IMR-90 (cell line): ENCODE measurements at regions not wholly inside any gene's neighbourhood (a gene's known extent, or its start where the extent isn't known, plus 50 kb on each side); places are given as distances from the start of the nearest gene placed in this dataset.

Experiments used
- ATAC-seq: fragments of 200-7000 bp; cut with Tn5 transposase; 2 replicates; pipeline ENCODE4 v1.9.1; 2020; ENCODE audit warnings: low read depth, mild to moderate bottlenecking, moderate library complexity
- BruUV-seq: library from RNA; stranded (reverse); fragments of 400-500 nt; replicated peaks from 2 replicates; lab custom pipeline; 2021; lab: Mats Ljungman, UMichigan
- CTCF ChIA-PET: fragments of 300-600 bp; formaldehyde crosslinking; extraction: SDS; loops from one replicate; lab custom pipeline; 2021; ENCODE audit warnings: antibody characterized with exemption; lab: Yijun Ruan, JAX
- POLR2A ChIA-PET: fragments of 300-600 bp; sonication (Branson Sonifier 250); formaldehyde crosslinking; loops from one replicate; lab custom pipeline; 2022; ENCODE audit warnings: antibody characterized with exemption; ENCODE audit not compliant: unreplicated experiment; lab: Charles Lee
- DNase-seq: peaks from one replicate; pipeline ENCODE4 v3.0.0; 2013
- H2AFZ ChIP-seq: replicated peaks from 2 replicates; pipeline ENCODE3; 2013; ENCODE audit warnings: low read length, mild to moderate bottlenecking; ENCODE audit not compliant: poor library complexity
- H2AK5ac ChIP-seq: 2 replicates; pipeline ENCODE4 v1.6.1; 2013; ENCODE audit warnings: low read depth, low read length, inconsistent platforms
- H2AK9ac ChIP-seq: replicated peaks from 2 replicates; pipeline ENCODE3; 2013; ENCODE audit warnings: mild to moderate bottlenecking, low read depth, low read length, moderate library complexity; ENCODE audit not compliant: poor library complexity
- H2BK120ac ChIP-seq: 2 replicates; pipeline ENCODE4 v1.6.1; 2013; ENCODE audit warnings: low read depth, low read length, inconsistent platforms
- H2BK15ac ChIP-seq: 3 replicates; pipeline ENCODE4 v1.6.1; 2013; ENCODE audit warnings: low read depth, low read length, inconsistent platforms
- H2BK20ac ChIP-seq: 2 replicates; pipeline ENCODE4 v1.6.1; 2013; ENCODE audit warnings: low read depth, mild to moderate bottlenecking, inconsistent platforms, low read length, moderate library complexity
- H2BK5ac ChIP-seq: 2 replicates; pipeline ENCODE4 v1.6.1; 2013; ENCODE audit warnings: mild to moderate bottlenecking, low read depth, low read length, inconsistent platforms; ENCODE audit not compliant: poor library complexity, severe bottlenecking
- H3K14ac ChIP-seq: replicated peaks from 2 replicates; pipeline ENCODE4 v1.6.1; 2013; ENCODE audit warnings: low read depth, low read length, inconsistent platforms
- H3K18ac ChIP-seq: 2 replicates; pipeline ENCODE4 v1.6.1; 2013; ENCODE audit warnings: low read depth, low read length, control low read depth
- H3K23ac ChIP-seq: 2 replicates; pipeline ENCODE4 v1.6.1; 2013; ENCODE audit warnings: low read depth, low read length, inconsistent platforms
- H3K27ac ChIP-seq: 2 replicates; pipeline ENCODE4 v1.5.1; 2013; ENCODE audit warnings: mild to moderate bottlenecking, control low read depth, low read length; ENCODE audit not compliant: insufficient read depth
- H3K27me3 ChIP-seq: 2 replicates; pipeline ENCODE4 v1.6.1; 2013; ENCODE audit warnings: low read length; ENCODE audit not compliant: control insufficient read depth, insufficient read depth
- H3K36me3 ChIP-seq: 2 replicates; pipeline ENCODE4 v1.6.1; 2013; ENCODE audit warnings: low read length, mixed read lengths; ENCODE audit not compliant: control insufficient read depth, insufficient read depth
- H3K4ac ChIP-seq: 2 replicates; pipeline ENCODE4 v1.6.1; 2013; ENCODE audit warnings: low read depth, low read length, inconsistent platforms
- H3K4me1 ChIP-seq: 2 replicates; pipeline ENCODE4 v1.6.1; 2013; ENCODE audit warnings: low read length, mixed read lengths; ENCODE audit not compliant: control insufficient read depth, insufficient read depth
- H3K4me2 ChIP-seq: 2 replicates; pipeline ENCODE4 v1.6.1; 2013; ENCODE audit warnings: low read depth, mild to moderate bottlenecking, control low read depth, low read length, moderate library complexity
- H3K4me3 ChIP-seq: 2 replicates; pipeline ENCODE4 v1.5.1; 2013; ENCODE audit warnings: low read depth, mild to moderate bottlenecking, control low read depth, low read length, moderate library complexity; ENCODE audit not compliant: insufficient read depth
- H3K56ac ChIP-seq: 2 replicates; pipeline ENCODE4 v1.6.1; 2013; ENCODE audit warnings: low read length, inconsistent platforms; ENCODE audit not compliant: insufficient read depth; ENCODE audit errors: extremely low read depth
- H3K79me1 ChIP-seq, 2 experiments: 2 replicates each; pipeline ENCODE4 v1.6.1; 2013; ENCODE audit warnings: low read length in 2 of 2, inconsistent platforms in 1 of 2, low read depth in 1 of 2
- H3K9ac ChIP-seq: 2 replicates; pipeline ENCODE4 v1.6.1; 2013; ENCODE audit warnings: low read depth, low read length, control low read depth
- H3K9me1 ChIP-seq: 2 replicates; pipeline ENCODE4 v1.6.1; 2013; ENCODE audit warnings: low read length, inconsistent platforms; ENCODE audit not compliant: insufficient read depth
- H3K9me3 ChIP-seq: 2 replicates; pipeline ENCODE4 v1.6.1; 2013; ENCODE audit warnings: low read length; ENCODE audit not compliant: control insufficient read depth, insufficient read depth
- H4K20me1 ChIP-seq: 2 replicates; pipeline ENCODE4 v1.6.1; 2013; ENCODE audit warnings: low read length, inconsistent platforms; ENCODE audit not compliant: insufficient read depth
- H4K5ac ChIP-seq: 2 replicates; pipeline ENCODE4 v1.6.1; 2013; ENCODE audit warnings: mild to moderate bottlenecking, low read depth, low read length, control low read depth
- H4K8ac ChIP-seq, 2 experiments: 2 replicates each; pipeline ENCODE4 v1.6.1; 2013; ENCODE audit warnings: low read depth in 2 of 2, low read length in 2 of 2, control low read depth in 1 of 2, inconsistent platforms in 1 of 2
- H4K91ac ChIP-seq: 2 replicates; pipeline ENCODE4 v1.6.1; 2013; ENCODE audit warnings: low read depth, low read length, inconsistent platforms; ENCODE audit not compliant: insufficient read depth
- BHLHE40 ChIP-seq: fragments of 150-350 bp; IDR thresholded peaks from 2 replicates; pipeline ENCODE4 v1.6.1; 2016; ENCODE audit warnings: mild to moderate bottlenecking, low read depth, low read length
- CEBPB ChIP-seq: IDR thresholded peaks from 2 replicates; pipeline ENCODE4 v1.6.1; 2012; ENCODE audit warnings: low read depth, low read length, improper control_type of control experiment
- CHD1 ChIP-seq: IDR thresholded peaks from 2 replicates; pipeline ENCODE4 v1.6.1; 2012; ENCODE audit warnings: low read depth, low read length, improper control_type of control experiment
- MAFK ChIP-seq: IDR thresholded peaks from 2 replicates; pipeline ENCODE4 v1.6.1; 2012; ENCODE audit warnings: low read depth, low read length, improper control_type of control experiment
- MAZ ChIP-seq: IDR thresholded peaks from 2 replicates; pipeline ENCODE4 v1.6.1; 2012; ENCODE audit warnings: low read depth, mild to moderate bottlenecking, low read length, improper control_type of control experiment, moderate library complexity, borderline replicate concordance
- MXI1 ChIP-seq: IDR thresholded peaks from 2 replicates; pipeline ENCODE4 v1.6.1; 2012; ENCODE audit warnings: low read depth, mild to moderate bottlenecking, low read length, moderate library complexity, borderline replicate concordance
- NFE2L2 ChIP-seq: fragments of 150-350 bp; IDR thresholded peaks from 2 replicates; pipeline ENCODE4 v1.6.1; 2016; ENCODE audit warnings: low read depth, mild to moderate bottlenecking, low read length
- POLR2A ChIP-seq: IDR thresholded peaks from 2 replicates; pipeline ENCODE4 v1.6.1; 2012; ENCODE audit warnings: mild to moderate bottlenecking, low read depth, low read length
- RAD21 ChIP-seq: IDR thresholded peaks from 2 replicates; pipeline ENCODE4 v1.6.1; 2012; ENCODE audit warnings: low read length, improper control_type of control experiment
- RCOR1 ChIP-seq: IDR thresholded peaks from 2 replicates; pipeline ENCODE4 v1.6.1; 2012; ENCODE audit warnings: mild to moderate bottlenecking, low read length, improper control_type of control experiment; ENCODE audit not compliant: insufficient replicate concordance
- RFX5 ChIP-seq: IDR thresholded peaks from 2 replicates; pipeline ENCODE4 v1.8.0; 2012; ENCODE audit warnings: low read depth, mild to moderate bottlenecking, low read length, moderate library complexity
- SMC3 ChIP-seq: fragments of 150-350 bp; IDR thresholded peaks from 2 replicates; pipeline ENCODE4 v1.6.1; 2016; ENCODE audit warnings: low read depth, mild to moderate bottlenecking, antibody characterized with exemption, low read length, moderate library complexity
- USF2 ChIP-seq: fragments of 150-350 bp; IDR thresholded peaks from 2 replicates; pipeline ENCODE4 v1.6.1; 2017; ENCODE audit warnings: mild to moderate bottlenecking, antibody characterized with exemption, low read length, low read depth
- WGBS, 2 experiments: methylation state at CpG; one replicate each; pipeline versions ENCODE4 v1.1.5 to v1.1.7; 2013; ENCODE audit warnings: missing lambda C conversion rate in 2 of 2; ENCODE audit not compliant: insufficient read length in 1 of 2; ENCODE audit errors: extremely low coverage in 2 of 2; 5-methylcytosine and 5-hydroxymethylcytosine counted together
- dilution Hi-C: fragments of 300-500 bp; cut with HindIII; formaldehyde crosslinking; loops from one replicate; pipeline ENCODE4 v1.14.3; 2018; ENCODE audit warnings: low sequenced_read_pairs; ENCODE audit not compliant: unreplicated experiment
- in situ Hi-C: fragments of 300-500 bp; cut with MboI; formaldehyde crosslinking; loops from 3 replicates; pipeline ENCODE4 v1.14.3; 2019; ENCODE audit warnings: low sequenced_read_pairs, inconsistent platforms, mixed read lengths
- intact Hi-C: fragments of 100-400 bp; cut with micrococcal nuclease; formaldehyde crosslinking; loops from 2 replicates; pipeline ENCODE4 v1.10.0; 2022
- TF ChIP-seq, protein P1 (sequence below): fragments of 150-350 bp; IDR thresholded peaks from 2 replicates; pipeline ENCODE4 v1.6.1; 2016; ENCODE audit warnings: low read depth, mild to moderate bottlenecking, low read length, moderate library complexity, borderline replicate concordance
- TF ChIP-seq, protein P2 (sequence below): conservative IDR thresholded peaks from 2 replicates; pipeline ENCODE4 v1.5.1; 2012; ENCODE audit warnings: mild to moderate bottlenecking, low read depth, low read length, improper control_type of control experiment

DNA sequence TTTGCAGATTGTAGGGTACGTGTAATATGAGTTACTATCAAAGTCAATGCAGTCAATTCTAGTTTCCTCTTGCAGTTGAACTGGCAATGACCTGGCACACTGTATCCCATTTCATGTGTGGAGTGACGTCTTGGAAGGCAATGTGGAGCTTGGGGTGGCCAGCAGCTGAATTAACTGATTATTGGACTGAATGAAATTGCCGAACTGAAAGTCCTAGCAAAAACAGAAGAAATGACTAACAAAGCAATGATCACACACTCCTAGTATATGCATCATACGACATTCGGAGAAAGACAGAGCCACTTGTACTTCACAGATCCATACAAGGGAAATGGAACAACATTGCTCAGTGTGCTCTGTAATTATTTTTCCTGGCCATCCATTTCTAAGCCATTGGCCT is 259.1 kb upstream of the DAPK1 start:
- H2BK5ac ChIP-seq: no peak overlapping the region
- no peak overlapping the region for H2BK20ac ChIP-seq
- H2BK120ac ChIP-seq: no peak overlapping the region
- no peaks in the 10 kb centered on the region for H4K20me1 ChIP-seq
- no TSS peak for BruUV-seq
- no peak overlapping the region for H2AFZ ChIP-seq
- H3K14ac ChIP-seq: no peak overlapping the region
- H3K4ac ChIP-seq: no peak overlapping the region
- TF ChIP-seq, protein P1, sequence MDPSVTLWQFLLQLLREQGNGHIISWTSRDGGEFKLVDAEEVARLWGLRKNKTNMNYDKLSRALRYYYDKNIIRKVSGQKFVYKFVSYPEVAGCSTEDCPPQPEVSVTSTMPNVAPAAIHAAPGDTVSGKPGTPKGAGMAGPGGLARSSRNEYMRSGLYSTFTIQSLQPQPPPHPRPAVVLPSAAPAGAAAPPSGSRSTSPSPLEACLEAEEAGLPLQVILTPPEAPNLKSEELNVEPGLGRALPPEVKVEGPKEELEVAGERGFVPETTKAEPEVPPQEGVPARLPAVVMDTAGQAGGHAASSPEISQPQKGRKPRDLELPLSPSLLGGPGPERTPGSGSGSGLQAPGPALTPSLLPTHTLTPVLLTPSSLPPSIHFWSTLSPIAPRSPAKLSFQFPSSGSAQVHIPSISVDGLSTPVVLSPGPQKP: no peak
- no peak for TF ChIP-seq USF2
- no peak for TF ChIP-seq BHLHE40
- no peak for TF ChIP-seq RAD21
- TF ChIP-seq MAFK: no peak
- TF ChIP-seq MXI1: no peak
- no peak for TF ChIP-seq RFX5
- TF ChIP-seq MAZ: no peak
- no peak for TF ChIP-seq SMC3
- TF ChIP-seq, protein P2, sequence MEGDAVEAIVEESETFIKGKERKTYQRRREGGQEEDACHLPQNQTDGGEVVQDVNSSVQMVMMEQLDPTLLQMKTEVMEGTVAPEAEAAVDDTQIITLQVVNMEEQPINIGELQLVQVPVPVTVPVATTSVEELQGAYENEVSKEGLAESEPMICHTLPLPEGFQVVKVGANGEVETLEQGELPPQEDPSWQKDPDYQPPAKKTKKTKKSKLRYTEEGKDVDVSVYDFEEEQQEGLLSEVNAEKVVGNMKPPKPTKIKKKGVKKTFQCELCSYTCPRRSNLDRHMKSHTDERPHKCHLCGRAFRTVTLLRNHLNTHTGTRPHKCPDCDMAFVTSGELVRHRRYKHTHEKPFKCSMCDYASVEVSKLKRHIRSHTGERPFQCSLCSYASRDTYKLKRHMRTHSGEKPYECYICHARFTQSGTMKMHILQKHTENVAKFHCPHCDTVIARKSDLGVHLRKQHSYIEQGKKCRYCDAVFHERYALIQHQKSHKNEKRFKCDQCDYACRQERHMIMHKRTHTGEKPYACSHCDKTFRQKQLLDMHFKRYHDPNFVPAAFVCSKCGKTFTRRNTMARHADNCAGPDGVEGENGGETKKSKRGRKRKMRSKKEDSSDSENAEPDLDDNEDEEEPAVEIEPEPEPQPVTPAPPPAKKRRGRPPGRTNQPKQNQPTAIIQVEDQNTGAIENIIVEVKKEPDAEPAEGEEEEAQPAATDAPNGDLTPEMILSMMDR: no peak
- no peak for TF ChIP-seq NFE2L2
- no peak for TF ChIP-seq CHD1
- TF ChIP-seq POLR2A: no peak
- no peak for TF ChIP-seq RCOR1
- TF ChIP-seq CEBPB: no peak
- peaks cover 3% of the 10 kb centered on the region; the same call in 1 of the 2 replicates for H3K4me1 ChIP-seq
- no peak overlapping the region for H4K91ac ChIP-seq
- in situ Hi-C loops (no loop called here), dilution Hi-C loops (no loop called here), intact Hi-C loops (no loop called here)
- H3K4me2 ChIP-seq: no peak overlapping the region
- no peaks in the 10 kb centered on the region for H3K9me1 ChIP-seq
- H4K5ac ChIP-seq: no peak overlapping the region; the same call in 1 of the 2 replicates
- no peak overlapping the region for H3K4me3 ChIP-seq
- no peaks in the 10 kb centered on the region for H3K79me1 ChIP-seq
- H3K18ac ChIP-seq: no peak overlapping the region
- no peaks in the 10 kb centered on the region for H3K27me3 ChIP-seq
- no peak overlapping the region for H2BK15ac ChIP-seq
- H3K9me3 ChIP-seq: no peaks in the 10 kb centered on the region
- no peak overlapping the region for H2AK9ac ChIP-seq
- H3K27ac ChIP-seq: no peak overlapping the region
- H2AK5ac ChIP-seq: no peak overlapping the region
- no peak overlapping the region for H3K56ac ChIP-seq
- no CpG with 5 or more reads among the region's 5 CpGs for WGBS, 2 experiments
- no peak for DNase-seq
- no peaks in the 10 kb centered on the region for H3K36me3 ChIP-seq
- ATAC-seq: no peak
- H4K8ac ChIP-seq: no peak overlapping the region
- ChIA-PET CTCF (no interaction called here), POLR2A (no interaction called here)
- no peak overlapping the region for H3K23ac ChIP-seq
- no peak overlapping the region for H3K9ac ChIP-seq
